NCI-H460 (cell line): ENCODE measurements at regions not wholly inside any gene's neighbourhood (a gene's known extent, or its start where the extent isn't known, plus 50 kb on each side); places are given as distances from the start of the nearest gene placed in this dataset.

ENCODE experiments used
- DNase-seq: peaks from one replicate; pipeline ENCODE4 v3.0.0-alpha.2; 2016; ENCODE audit warnings: low read depth; ENCODE audit errors: extremely low read depth
- small RNA-seq, 2 experiments: library from RNA; depleted of rRNA; stranded (forward); fragments of <200 nt; gene quantifications; one replicate each; pipeline ENCODE3, GENCODE V24; 2014

- DNase-seq, result no peak
Measured at GRCh38 chr22:22032099-22032905, 49.7 kb upstream of the TOP3B start.

Small RNAs in the stretch of these regions (small RNA-seq; reads per million reads assigned to genes)
- gene AC245452.3 (0 reads per million in 2 experiments), gene AC245517.3 (0 reads per million in 2 experiments), gene AC245517.5 (0 reads per million in 2 experiments), gene IGLVIV-59 (0 reads per million in 2 experiments)
